ENCODE measurements at regions not wholly inside any gene's neighbourhood (a gene's known extent, or its start where the extent isn't known, plus 50 kb on each side); places are given as distances from the start of the nearest gene placed in this dataset.
"Not testable (repeated sequence)": the region's sequence is repeated elsewhere in the genome, so short reads cannot be mapped to it uniquely, and the experiment has no call there.

- POLR2A ChIA-PET, result interaction anchor here (0.6 kb wide), 1 partner anchor 24 kb away, joined by 3 read pairs; no protein-coding TSS in a partner anchor
These were observed 97.8 kb upstream of the MEF2A start for GRCh38 chr15:99467853-99468464.

GRCh38 chr15:99470204-99470603, 95.6 kb upstream of the MEF2A start:
- intact Hi-C loops (cut with micrococcal nuclease; ENCODE audit: unreplicated experiment); H3K9me3 ChIP-seq; H3K4me1 Mint-ChIP-seq (ENCODE audit: low read depth, unreplicated experiment); H3K36me3 Mint-ChIP-seq (ENCODE audit: insufficient read depth, unreplicated experiment); H3K4me3 ChIP-seq (ENCODE audit: low read depth, low read length); H3K27me3 ChIP-seq (replicated peaks; ENCODE audit: control insufficient read depth, insufficient read depth, low read length); H3K9me3 Mint-ChIP-seq (ENCODE audit: unreplicated experiment); CTCF ChIA-PET; H3K36me3 ChIP-seq (ENCODE audit: control insufficient read depth, insufficient read depth, low read length); H3K27me3 Mint-ChIP-seq (ENCODE audit: insufficient read depth, unreplicated experiment); DNase-seq; H3K4me1 ChIP-seq; H3K27ac Mint-ChIP-seq (ENCODE audit: unreplicated experiment); H3K4me3 Mint-ChIP-seq (ENCODE audit: unreplicated experiment); POLR2A ChIA-PET; BruUV-seq (replicated peaks): not testable (repeated sequence)

More at GRCh38 chr15:99467853-99468464, 97.8 kb upstream of the MEF2A start:
- H3K4me3 ChIP-seq (ENCODE audit: low read depth, low read length), result no peak overlapping the region
- no peak for DNase-seq
- H3K27me3 ChIP-seq (replicated peaks; ENCODE audit: control insufficient read depth, insufficient read depth, low read length), result no peaks in the 10 kb centered on the region; the same call in 1 of the 2 replicates
- H3K4me1 Mint-ChIP-seq (ENCODE audit: low read depth, unreplicated experiment), result no peaks in the 10 kb centered on the region
- BruUV-seq (replicated peaks), result no TSS peak
- intact Hi-C loops (cut with micrococcal nuclease; ENCODE audit: unreplicated experiment), result no loop called here
- CTCF ChIA-PET, result no interaction called here
- no peaks in the 10 kb centered on the region for H3K36me3 ChIP-seq (ENCODE audit: control insufficient read depth, insufficient read depth, low read length)
- no peak overlapping the region for H3K4me3 Mint-ChIP-seq (ENCODE audit: unreplicated experiment)
- TF ChIP-seq CTCF (IDR thresholded peaks at IDR 0.05; ENCODE audit: insufficient read depth in 1 of 2, low read depth in 1 of 2, low read length in 1 of 2, severe bottlenecking in 1 of 2, unreplicated experiment in 1 of 2), result no peak
- H3K27me3 Mint-ChIP-seq (ENCODE audit: insufficient read depth, unreplicated experiment), result no peaks in the 10 kb centered on the region
- peaks cover 16% of the 10 kb centered on the region for H3K9me3 Mint-ChIP-seq (ENCODE audit: unreplicated experiment)
- no peaks in the 10 kb centered on the region for H3K4me1 ChIP-seq
- H3K9me3 ChIP-seq, result peaks cover 11% of the 10 kb centered on the region; the same call in 1 of the 2 replicates
- H3K36me3 Mint-ChIP-seq (ENCODE audit: insufficient read depth, unreplicated experiment), result no peaks in the 10 kb centered on the region
- H3K27ac Mint-ChIP-seq (ENCODE audit: unreplicated experiment), result no peak overlapping the region

- intact Hi-C loops (cut with micrococcal nuclease; ENCODE audit: unreplicated experiment), result no loop called here
- H3K9me3 ChIP-seq, result no peaks in the 10 kb centered on the region
- H3K4me1 Mint-ChIP-seq (ENCODE audit: low read depth, unreplicated experiment), result no peaks in the 10 kb centered on the region
- H3K36me3 ChIP-seq (ENCODE audit: control insufficient read depth, insufficient read depth, low read length), result no peaks in the 10 kb centered on the region
- TF ChIP-seq CTCF (IDR thresholded peaks at IDR 0.05; ENCODE audit: insufficient read depth in 1 of 2, low read depth in 1 of 2, low read length in 1 of 2, severe bottlenecking in 1 of 2, unreplicated experiment in 1 of 2), result no peak
- no peaks in the 10 kb centered on the region for H3K27me3 Mint-ChIP-seq (ENCODE audit: insufficient read depth, unreplicated experiment)
- H3K27ac Mint-ChIP-seq (ENCODE audit: unreplicated experiment), result no peak overlapping the region
- H3K9me3 Mint-ChIP-seq (ENCODE audit: unreplicated experiment), result no peaks in the 10 kb centered on the region
- H3K4me1 ChIP-seq, result no peaks in the 10 kb centered on the region
- ChIA-PET POLR2A (no interaction called here), CTCF (no interaction called here)
- DNase-seq, result no peak
- no peaks in the 10 kb centered on the region for H3K36me3 Mint-ChIP-seq (ENCODE audit: insufficient read depth, unreplicated experiment)
- H3K4me3 Mint-ChIP-seq (ENCODE audit: unreplicated experiment), result no peak overlapping the region
- no TSS peak for BruUV-seq (replicated peaks)
- H3K4me3 ChIP-seq (ENCODE audit: low read depth, low read length), result no peak overlapping the region
- H3K27me3 ChIP-seq (replicated peaks; ENCODE audit: control insufficient read depth, insufficient read depth, low read length), result no peaks in the 10 kb centered on the region; the same call in 1 of the 2 replicates
These were observed 93.2 kb upstream of the MEF2A start for GRCh38 chr15:99472416-99473145.

All from Caco-2 (cell line).